ENCODE measurements at regions not wholly inside any gene's neighbourhood (a gene's known extent, or its start where the extent isn't known, plus 50 kb on each side); places are given as distances from the start of the nearest gene placed in this dataset.

DNA sequence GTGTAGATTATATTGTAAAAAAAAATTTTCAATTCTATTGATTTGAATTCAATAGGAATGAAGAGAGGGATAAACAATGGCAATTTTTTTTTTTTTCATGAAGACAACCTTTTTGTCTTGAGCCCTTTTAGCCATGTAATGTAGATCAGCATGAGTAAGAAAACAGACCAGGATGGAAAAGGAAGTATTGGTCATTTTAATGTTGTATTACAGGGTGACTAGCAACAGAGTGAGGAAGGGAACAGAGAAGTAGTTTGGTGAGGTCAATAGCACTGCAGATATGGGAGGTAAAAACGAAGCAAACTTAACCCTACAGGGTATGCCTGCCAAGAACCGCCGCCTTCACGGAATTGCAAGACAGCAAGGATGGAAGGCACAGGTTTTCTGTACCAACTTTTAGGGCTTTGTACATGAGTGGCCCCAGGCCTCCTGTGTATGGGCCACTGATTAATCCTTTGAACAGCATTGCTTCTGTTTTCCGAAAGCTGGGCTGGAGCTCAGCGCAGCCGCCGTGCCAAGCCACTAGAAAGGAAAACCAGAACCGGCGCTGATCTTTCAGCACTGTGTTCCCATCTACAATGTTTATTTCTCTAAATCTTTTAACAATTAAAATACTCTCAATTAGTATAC is 383.7 kb downstream of the CENPW start:
- TF ChIP-seq, protein P1, sequence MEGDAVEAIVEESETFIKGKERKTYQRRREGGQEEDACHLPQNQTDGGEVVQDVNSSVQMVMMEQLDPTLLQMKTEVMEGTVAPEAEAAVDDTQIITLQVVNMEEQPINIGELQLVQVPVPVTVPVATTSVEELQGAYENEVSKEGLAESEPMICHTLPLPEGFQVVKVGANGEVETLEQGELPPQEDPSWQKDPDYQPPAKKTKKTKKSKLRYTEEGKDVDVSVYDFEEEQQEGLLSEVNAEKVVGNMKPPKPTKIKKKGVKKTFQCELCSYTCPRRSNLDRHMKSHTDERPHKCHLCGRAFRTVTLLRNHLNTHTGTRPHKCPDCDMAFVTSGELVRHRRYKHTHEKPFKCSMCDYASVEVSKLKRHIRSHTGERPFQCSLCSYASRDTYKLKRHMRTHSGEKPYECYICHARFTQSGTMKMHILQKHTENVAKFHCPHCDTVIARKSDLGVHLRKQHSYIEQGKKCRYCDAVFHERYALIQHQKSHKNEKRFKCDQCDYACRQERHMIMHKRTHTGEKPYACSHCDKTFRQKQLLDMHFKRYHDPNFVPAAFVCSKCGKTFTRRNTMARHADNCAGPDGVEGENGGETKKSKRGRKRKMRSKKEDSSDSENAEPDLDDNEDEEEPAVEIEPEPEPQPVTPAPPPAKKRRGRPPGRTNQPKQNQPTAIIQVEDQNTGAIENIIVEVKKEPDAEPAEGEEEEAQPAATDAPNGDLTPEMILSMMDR (IDR thresholded peaks at IDR 0.05), result no peak
- TF ChIP-seq EZH2phosphoT487 (IDR thresholded peaks at IDR 0.05), result no peak

Data from neural progenitor cell (in vitro differentiated cells).